NOMO-1 treated with DMSO at 0.1 percent for 48 hours (cell line): ENCODE measurements at regions not wholly inside any gene's neighbourhood (a gene's known extent, or its start where the extent isn't known, plus 50 kb on each side); places are given as distances from the start of the nearest gene placed in this dataset.

ENCODE experiments used
- DNase-seq: peaks from one replicate; lab custom pipeline; 2025; ENCODE audit not compliant: unreplicated experiment; lab: John Stamatoyannopoulos, UW

DNA sequence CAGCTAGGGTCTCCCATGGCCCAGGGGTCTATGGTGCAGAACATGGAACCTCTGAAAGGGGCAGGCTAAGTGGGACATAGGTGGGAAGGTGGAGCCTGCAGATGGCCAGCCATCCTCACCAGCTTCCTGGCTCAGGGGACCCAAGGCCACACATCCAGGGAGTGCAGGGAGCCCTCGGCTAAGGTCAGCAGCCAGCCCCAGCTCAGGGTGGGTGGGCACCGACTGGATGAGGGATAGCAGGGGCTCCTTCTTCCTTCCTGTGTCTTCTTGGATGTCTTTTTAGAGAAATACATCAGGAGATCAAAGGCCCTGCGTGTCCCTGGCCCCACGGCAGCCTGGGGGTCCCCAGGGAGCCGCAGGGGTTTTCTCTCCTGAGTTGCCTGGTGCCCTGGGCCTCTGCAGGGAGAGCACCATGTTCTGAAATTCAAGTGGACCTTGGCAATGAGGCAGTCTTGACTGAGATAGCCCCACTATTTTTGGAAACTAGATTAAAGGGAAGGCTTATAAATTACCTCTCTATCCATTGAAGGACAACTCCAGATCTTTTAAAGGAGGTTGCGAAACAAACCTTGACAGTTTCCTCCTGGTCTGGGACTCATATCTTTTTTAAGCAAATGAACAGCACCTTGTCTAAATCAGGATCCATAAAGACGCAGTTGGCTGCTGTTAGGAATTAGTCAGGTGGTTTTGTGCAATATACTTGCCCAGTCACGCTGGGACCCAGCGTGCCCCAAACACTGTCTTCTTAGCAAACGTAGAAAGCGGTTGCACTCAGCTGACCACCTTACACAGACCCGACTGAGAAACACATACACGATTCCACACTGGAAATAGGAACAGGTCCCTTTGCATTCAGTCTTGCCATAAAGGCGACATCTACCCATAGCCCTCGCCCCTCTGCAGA is 242.3 kb downstream of the TOMM20 start:
- DNase-seq, result peak; percentile 82

DNA sequence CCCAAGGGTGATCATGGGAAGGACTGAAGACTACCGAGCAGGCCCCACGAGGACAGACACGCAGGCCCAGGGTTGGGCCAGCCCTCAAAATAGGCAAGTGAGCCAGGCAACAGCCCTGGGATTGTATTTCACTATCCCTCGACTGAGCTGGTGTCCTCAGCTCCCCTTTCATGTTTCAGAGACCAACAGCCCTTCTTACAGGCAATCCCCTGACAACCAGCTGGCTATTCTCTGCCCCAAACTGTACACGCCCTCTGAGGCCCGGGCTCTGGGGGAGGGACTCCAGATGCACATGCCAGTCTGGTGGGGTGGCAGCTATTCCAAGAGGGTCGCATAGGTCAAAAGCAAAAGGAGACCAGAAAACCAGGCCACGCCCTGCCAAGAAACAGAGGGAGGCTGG is 243.0 kb downstream of the TOMM20 start:
- DNase-seq, result no peak

DNA sequence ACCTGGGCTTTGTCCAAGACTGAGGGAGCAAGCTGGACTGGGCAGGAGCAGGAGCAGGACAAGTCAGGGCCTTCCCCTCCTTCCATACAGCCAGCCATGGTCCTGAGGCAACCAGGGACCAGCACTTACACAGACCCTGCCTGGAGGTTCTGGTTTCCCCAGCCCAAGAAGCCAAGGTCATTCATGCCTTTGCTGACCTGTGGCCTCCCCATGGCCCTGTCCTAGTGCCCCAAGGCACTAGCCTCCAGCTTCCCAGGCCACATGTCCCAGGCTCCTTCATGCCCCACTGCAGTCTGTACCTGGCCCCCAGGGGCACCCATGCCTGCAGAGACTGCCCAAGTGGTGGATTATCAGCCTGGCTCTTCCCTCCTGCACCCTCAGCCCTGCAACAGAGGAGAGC is 243.9 kb downstream of the TOMM20 start:
- no peak for DNase-seq

DNA sequence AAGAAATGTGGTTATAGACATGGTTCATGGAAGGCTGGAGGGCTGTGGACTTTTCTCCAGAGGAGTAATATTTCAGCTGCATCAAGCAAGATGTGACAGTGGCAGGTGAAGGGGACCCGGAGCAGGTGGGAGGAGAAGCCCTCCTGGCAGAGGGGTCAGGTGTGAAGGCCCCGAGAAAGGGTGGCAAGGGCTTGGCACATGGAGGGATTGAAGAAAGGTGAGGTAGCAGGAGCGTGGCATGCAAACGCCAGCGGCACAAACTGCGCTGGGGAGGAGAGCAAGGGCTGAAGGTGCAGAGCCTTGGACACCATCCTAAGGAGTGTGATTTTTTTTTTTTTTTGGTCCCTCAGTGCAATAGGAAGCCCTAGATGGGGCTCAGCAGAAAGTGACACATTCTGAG is 244.6 kb downstream of the TOMM20 start:
- no peak for DNase-seq

DNA sequence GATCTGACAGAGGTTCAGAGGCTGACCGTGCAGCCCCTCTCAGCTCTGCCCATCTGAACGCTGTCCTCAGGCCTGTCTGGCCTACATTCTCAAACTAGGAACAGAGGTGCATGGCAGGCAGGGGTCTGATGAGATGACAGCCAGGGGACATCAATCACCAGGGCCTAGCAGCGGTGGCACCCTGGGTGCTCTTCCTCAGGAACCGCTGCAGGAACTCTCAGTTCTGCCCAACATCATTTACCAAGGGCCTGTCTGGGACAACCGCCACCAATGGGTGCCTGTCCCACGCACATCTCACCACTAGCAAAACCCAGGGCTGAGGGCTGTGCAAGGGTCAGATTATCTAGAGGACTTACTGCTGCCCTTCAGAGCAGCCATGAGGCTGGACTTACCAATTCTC is 245.7 kb downstream of the TOMM20 start:
- no peak for DNase-seq

DNA sequence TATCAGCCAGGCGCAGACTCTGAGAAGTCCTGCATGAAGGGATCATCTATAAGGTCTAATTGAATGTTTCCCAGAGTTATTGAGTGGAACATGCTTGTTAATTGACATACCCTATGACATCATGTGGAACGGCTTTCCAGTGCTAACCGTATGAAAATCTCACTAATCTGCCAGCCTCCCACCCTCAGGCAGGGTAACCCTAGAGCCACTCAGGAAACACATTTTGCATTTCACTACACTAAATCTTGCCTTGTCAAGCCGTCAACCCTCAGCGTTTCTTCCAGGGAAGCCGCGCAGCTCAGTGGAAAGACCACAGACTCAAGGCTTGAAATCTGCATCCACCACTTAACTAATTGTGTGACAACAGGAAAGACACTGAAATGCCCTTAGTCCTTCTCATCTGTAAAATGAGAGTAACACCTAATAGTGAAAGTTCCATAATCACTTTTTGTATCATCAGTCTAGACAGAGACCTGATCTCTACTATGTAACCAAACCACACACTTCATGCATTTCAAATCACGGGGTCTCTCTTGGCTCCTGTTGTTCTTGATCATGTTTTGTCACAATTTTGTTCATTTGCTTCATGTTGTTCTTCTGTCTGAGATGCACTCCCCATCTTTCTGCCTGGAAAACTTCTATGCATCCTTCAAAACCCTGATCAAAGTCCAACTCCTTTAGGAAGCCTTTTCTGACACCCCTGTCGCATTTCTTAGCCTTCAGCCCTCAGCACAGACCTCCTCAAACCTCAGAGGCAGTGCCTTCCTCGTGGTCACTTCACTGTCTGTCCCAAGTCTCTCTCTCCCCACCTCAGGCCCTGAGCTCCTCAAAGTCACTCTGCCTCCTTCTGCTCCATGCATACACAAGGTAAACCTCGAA is 246.5 kb downstream of the TOMM20 start:
- DNase-seq, result no peak

DNA sequence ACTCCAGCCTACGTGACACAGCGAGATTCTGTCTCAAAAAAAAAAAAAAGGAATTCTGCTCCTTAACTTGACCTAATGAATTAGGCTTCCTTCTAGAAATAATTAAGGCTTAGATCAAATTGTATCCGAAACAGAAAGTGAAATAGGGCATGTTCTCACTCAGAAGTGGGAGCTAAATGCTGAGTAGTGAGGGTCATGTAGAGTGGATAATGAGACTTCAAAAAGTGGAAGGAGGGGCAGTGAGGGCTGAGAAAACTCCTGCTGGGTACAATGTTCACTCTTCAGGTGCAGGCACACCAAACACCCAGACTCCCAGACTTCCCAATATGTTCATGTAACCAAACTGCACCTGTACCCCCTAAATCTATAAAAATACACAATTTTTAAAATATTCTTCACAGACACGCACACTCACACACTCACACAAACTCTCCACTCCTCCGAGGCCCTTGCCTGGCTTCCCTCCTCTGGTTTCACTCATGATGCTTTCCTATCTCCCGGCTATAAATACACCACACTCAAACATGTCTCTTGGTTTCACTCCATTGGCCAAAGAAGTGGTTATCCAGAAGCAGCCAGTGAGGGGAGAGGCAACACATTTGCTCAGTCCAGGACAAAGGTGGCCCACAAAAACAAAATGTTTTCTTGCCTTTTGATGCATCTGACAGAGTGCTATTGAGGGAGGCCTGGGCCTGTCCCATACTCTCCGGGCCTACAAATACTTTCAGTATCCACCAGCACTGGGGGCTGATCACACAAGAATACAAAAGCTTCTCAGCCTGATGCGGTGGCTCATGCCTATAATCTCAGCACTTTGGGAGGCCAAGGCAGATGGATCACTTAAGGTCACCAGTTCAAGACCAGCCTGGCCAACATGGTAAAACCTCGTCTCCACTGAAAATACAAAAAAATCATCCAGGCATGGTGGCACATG is 249.2 kb downstream of the TOMM20 start:
- no peak for DNase-seq

DNA sequence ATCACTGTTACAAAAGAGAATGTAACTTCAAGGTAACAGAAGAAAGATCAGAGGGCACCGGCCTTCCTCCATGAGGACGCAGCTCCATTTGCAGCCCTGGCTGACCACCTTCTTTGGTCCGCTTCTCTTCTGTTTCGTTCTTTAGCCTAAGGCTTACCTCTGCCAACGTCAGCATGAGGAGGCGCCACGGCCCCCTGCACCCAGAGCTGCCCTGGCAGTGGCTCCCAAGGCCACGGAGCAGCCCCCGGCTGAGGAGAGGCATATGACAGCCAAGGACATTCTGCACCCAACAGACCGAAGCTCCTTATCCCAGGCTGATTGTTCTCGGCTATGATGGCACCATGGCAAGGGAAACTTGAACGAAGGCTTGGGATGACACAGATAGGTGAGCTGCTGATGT is 250.3 kb downstream of the TOMM20 start:
- no peak for DNase-seq

DNA sequence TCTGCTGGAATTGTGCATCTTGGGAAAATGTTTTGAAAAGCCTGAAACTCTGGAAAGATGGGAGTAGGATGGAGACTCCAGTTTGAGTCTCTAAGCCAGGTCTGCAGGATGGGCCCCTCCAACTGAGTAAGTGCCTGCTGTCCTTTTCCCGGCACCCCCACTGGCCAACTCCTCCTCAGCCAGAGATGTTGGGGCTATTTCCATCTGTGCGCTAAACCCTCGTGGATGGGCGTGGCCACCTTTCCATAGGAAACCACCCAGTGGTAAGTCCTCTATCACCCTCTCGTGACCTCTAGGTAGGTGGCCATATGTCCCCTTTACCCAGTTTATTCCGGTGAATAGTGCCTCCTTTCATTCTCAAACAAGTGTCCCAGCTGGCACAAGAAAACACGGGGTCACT is 250.9 kb downstream of the TOMM20 start:
- DNase-seq, result no peak

DNA sequence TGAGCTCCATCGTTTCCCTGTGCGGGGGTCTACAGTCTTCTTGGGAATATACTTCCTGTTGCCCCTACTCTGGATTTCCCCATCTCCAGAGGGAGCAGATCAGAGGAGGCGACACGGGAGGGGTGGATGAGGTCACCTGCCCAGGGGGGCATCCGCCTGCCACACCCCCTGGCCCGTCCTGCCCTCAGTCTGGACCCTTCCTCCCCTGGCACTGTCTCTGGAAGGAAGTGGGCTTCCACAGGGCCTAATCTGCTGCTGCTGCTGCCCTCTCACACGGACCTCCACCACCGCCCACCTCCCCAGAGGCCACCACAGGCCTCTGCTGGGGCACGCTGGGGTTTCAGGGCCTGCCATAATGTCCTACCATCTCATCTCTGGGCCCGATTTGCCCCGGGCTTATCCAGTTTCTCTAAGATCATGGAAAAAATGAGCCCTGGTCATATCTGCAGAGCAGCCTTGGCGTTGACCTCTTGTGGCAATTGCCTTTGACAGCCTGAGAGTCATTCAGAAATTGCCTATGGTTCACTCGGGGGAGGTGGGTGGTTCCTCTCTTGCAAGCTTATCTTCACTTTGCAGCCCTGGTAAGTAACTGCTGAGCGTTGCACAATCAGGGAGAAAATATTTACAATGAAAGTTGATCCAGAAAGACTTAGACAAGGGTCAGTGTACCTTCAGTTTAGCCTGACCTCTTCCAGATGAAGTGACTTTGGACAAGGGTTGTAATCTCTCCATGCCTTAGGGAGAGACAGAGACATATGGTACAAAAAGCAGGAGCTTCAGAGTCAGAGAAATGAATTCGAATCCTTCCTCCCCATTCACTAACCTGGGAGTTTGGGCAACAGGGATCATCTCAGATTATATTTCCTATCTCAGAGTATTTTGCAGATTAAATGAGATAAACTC is 252.4 kb downstream of the TOMM20 start:
- DNase-seq, result peak; percentile 90

DNA sequence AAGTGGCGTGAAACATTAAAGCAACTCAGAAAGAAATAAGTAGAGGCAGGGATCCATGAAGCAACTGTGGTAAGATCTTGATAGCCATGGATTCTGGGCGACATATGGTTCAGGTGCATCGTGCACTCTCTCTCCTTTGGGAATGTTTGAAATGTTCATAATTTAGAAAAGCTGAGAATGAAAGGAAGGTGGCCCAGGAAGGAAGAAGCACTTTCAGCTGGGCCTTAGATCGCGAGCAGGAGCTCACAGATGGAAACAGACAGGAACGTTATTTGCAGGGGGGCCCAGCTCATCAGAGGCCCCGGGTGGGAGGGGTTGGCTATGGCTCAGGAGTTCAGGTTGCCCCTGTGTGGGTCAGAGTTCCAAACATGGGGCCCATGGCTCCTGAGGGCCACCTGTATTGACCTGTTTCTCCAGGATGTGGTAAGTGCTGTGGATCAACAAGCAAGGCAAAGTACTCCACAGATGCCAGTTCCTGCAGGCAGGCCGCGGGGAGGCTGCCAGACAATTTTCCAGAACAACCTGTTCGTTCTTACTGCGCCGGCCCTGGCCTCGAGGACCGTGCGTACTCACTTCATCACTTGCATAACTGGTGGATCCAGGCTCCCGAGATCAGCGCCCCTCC is 253.2 kb downstream of the TOMM20 start:
- no peak for DNase-seq

DNA sequence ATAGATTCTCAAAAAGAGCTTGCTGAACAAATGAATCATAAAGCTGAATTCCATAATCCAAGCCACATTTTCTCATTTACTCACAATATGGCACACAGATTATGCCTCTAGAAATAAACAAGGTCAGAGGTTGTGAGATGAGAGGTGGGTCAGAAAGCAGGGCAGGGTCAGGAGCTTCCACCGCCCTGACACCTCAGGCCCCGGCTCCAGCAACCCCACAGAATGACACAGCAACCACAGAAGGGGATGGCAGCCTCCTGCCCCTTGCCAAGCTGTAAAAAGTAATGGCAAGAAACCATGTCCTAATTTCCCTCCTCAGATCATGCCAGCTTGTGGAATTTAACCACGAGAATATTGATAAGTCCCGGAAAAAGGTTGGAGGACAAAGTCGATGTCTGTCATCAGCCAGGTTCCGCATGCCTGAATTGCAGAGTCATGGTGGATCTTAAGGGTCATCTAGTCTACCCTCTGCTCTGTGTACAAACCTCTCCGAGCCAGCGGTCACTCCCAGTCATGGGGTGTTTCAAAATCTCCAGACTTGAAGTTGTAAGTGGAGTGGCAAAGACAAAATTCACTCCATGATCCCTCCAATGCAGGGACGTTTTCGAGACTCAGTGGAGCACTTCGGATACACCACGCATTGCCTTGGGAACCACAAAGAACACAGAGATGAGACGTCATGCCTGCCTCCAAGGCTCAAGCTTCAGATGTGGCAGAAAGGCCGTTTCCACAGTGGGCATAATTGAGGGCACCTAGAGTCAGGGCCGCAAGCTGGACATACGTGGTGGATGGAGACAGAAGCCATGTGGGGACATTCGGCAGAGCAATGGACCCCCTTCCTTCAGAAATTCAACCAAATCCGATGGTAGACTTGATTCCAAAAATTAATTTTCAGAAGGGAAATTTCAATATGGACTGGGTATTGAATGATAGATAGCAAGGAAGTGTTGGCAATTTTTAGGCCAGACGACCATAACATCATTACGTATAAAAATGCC is 254.0 kb downstream of the TOMM20 start:
- peak; percentile 35 for DNase-seq

DNA sequence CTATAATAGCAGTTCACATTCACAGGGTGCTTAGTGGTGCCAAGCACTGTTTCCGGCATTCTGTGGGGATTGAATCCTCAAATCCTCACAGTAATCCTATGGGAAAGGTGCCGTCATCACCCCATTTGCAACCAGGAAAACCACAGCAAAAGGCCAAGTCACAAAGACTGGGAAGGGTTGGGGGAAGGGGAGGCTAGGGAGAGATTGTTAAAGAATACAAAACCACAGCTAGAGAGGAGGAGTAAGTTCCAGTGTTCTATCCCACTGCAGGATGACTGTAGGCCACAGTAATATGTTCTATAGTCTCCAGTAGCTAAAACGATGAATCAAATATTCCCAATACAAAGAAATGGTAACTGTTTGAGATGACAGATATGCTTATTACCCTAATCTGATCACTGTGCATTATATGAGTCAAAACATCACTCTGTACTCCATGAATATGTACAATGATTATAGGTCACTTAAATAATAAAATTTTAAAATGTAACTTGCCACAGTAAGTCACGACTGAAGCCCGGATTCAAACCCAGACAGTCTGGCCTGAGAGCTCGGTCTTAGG is 256.8 kb downstream of the TOMM20 start:
- no peak for DNase-seq

DNA sequence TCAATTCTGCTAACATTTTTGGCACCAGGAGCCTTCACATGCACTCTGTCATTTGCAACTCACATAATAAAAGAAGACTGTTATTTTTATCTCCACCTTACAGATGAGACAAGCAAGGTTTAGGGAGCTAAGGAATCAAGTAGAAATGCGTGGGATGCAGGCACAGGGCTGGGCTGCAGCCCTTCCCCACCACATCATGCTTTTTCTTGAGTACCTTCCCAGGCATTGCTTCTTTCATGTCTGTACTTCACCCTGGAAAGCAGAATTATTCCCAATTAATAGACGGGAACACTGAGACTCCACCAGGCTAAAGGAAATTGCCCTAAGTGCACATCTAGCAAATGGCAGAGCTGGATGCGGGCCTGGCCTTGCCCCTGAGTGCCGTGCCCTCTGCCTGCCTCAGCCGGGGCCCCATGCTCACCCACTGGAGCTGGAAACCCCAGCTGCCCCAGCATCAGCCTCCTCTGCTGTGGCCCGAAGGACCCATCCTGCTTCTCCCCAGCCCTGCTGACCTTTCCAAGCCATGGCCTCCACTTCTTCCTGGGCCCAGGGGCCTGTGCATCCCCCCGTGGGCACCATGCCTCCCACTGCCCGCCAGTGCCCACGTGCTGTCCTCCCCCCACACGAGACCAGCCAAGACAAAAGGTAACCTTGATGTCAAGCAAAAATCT is 257.5 kb downstream of the TOMM20 start:
- no peak for DNase-seq

DNA sequence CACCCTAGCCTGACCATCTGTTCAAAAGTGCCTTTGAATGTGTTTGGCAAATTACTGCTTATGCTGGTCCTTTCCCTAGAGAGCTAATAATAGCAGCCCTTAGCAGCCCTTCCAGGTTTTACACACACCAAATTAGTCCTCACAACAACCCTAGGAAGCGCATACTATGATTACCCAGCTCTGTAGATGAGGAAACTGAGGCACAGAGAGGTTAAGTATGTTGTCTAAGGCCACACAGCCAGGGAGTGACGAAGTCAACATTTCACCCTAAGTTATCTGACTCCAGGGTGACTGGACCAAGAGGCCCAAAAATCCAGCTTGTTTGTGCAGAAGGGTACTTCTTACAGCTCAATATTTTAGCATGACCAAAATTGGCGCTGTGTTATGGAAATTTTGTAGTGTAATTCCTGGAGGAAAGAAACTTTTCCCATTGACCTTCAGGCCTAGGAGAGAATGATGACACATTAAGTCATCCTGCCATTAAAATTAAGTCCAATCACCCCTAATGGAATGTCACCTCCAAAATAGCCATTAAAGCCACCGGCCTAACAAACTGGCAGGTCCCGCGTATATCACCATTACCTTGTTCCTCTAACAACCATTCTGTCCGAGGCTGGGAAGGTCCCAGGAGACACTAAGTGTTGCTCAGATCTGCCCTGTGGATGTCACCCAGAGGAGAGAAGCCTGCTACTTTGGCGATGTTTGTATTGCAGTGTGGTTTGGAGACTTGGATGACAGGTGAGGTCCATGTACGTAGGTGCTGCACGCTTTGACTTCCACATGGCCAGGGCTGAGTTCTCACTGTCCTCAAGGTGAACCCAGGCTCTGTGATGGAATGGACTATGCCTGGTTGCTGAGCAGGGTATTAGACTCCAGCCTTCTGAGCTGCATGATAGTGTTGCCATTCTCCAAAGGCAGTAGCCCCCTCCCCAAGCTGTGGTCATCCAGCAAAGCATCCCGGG is 258.3 kb downstream of the TOMM20 start:
- DNase-seq, result no peak
